Suprapubic skin (tissue), 3 donors: ENCODE measurements at regions not wholly inside any gene's neighbourhood (a gene's known extent, or its start where the extent isn't known, plus 50 kb on each side); places are given as distances from the start of the nearest gene placed in this dataset.

Source experiments
- EP300 ChIP-seq: sonication (generic); formaldehyde crosslinking; IDR thresholded peaks from one replicate; pipeline ENCODE4 v1.6.1; 2017; ENCODE audit warnings: antibody characterized with exemption
- TF ChIP-seq, protein P1 (sequence below), 2 donors: fragments of 200-600 bp in 1 of 2; fragments of 450-650 bp in 1 of 2; sonication (generic) in 1 of 2; IDR thresholded peaks; one replicate each; pipeline ENCODE4 v1.5.1; 2016 to 2019; ENCODE audit warnings: antibody characterized with exemption in 2 of 2, mild to moderate bottlenecking in 1 of 2, moderate library complexity in 1 of 2

DNA sequence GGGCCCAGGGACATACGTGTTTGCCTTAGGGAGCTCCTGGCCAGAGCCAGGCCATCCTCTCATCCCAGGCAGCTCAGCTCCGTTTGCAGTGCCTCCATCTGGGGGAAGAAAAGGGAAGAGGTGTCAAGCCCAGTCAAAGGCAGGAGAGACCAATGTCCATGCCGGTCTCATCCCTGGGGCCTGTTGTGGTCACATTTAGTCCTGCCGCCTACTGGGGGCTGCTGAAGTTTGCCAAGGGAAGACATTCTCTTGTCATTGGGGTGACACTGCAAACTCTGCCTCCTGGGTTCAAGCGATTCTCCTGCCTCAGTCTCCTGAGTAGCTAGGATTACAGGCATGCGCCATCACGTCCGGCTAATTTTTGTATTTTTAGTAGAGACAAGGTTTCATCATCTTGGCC is 195.2 kb downstream of the UQCRFS1 start:
- TF ChIP-seq, protein P1, sequence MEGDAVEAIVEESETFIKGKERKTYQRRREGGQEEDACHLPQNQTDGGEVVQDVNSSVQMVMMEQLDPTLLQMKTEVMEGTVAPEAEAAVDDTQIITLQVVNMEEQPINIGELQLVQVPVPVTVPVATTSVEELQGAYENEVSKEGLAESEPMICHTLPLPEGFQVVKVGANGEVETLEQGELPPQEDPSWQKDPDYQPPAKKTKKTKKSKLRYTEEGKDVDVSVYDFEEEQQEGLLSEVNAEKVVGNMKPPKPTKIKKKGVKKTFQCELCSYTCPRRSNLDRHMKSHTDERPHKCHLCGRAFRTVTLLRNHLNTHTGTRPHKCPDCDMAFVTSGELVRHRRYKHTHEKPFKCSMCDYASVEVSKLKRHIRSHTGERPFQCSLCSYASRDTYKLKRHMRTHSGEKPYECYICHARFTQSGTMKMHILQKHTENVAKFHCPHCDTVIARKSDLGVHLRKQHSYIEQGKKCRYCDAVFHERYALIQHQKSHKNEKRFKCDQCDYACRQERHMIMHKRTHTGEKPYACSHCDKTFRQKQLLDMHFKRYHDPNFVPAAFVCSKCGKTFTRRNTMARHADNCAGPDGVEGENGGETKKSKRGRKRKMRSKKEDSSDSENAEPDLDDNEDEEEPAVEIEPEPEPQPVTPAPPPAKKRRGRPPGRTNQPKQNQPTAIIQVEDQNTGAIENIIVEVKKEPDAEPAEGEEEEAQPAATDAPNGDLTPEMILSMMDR (IDR thresholded peaks at IDR 0.05): no peak
- no peak for TF ChIP-seq EP300
